ENCODE measurements at regions not wholly inside any gene's neighbourhood (a gene's known extent, or its start where the extent isn't known, plus 50 kb on each side); places are given as distances from the start of the nearest gene placed in this dataset.

DNA sequence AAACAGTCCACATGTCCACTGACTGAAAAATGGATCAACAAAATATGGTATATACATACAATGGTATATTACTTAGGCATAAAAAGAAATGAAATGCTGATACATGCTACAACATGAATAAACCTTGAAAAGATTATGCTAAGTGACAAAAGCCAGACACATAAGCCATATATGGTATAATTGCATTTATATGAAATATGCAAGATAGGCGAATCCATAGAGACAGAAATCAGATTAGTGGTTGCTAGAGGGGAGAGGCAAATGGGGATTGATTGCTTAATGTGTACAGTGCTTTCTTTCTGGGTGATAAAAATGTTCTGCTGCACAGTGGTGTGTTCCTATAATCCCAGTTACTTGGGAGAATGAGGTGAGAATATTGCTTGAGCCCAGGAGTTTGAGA is 171.0 kb downstream of the CYP26B1 start:
- TF ChIP-seq CTCF (IDR thresholded peaks at IDR 0.05 in 8 of 11, conservative IDR thresholded peaks at IDR 0.05 in 3 of 11): no peak
- TF ChIP-seq POLR2AphosphoS5 (IDR thresholded peaks at IDR 0.05): no peak
- no peak for TF ChIP-seq POLR2A (IDR thresholded peaks at IDR 0.05)

Measured in spleen (tissue), 7 donors.